ENCODE measurements at regions not wholly inside any gene's neighbourhood (a gene's known extent, or its start where the extent isn't known, plus 50 kb on each side); places are given as distances from the start of the nearest gene placed in this dataset.

- DNase-seq (ENCODE audit: low spot score in 2 of 2): no peak
- intact Hi-C loops (cut with DNase I; ENCODE audit: low total_unique reads): no loop called here
- H3K4me3 ChIP-seq (ENCODE audit: low read depth, poor library complexity, severe bottlenecking): no peak overlapping the region
- 75 to 82% methylated on average over 3 of the region's 3 CpGs for WGBS, 2 donors
- TF ChIP-seq POLR2A (IDR thresholded peaks at IDR 0.05): no peak
- TF ChIP-seq CTCF (IDR thresholded peaks at IDR 0.05): no peak
Measured at GRCh38 chr14:40004871-40005500, 572.8 kb upstream of the FBXO33 start.

- TF ChIP-seq CTCF (IDR thresholded peaks at IDR 0.05) (no peak), POLR2A (IDR thresholded peaks at IDR 0.05) (no peak)
- 69% methylated on average over 5 of the region's 5 CpGs for WGBS, 2 donors
- no peak for DNase-seq (ENCODE audit: low spot score in 2 of 2)
- no peak overlapping the region for H3K4me3 ChIP-seq (ENCODE audit: low read depth, poor library complexity, severe bottlenecking)
- intact Hi-C loops (cut with DNase I; ENCODE audit: low total_unique reads): no loop called here
Measured at GRCh38 chr14:40003773-40004172, 571.5 kb upstream of the FBXO33 start.

GRCh38 chr14:39998854-39999253 is 566.6 kb upstream of the FBXO33 start:
- intact Hi-C loops (cut with DNase I; ENCODE audit: low total_unique reads): no loop called here
- no peak overlapping the region for H3K4me3 ChIP-seq (ENCODE audit: low read depth, poor library complexity, severe bottlenecking)
- DNase-seq (ENCODE audit: low spot score in 2 of 2): no peak
- no peak for TF ChIP-seq CTCF (IDR thresholded peaks at IDR 0.05)
- no peak for TF ChIP-seq POLR2A (IDR thresholded peaks at IDR 0.05)
- WGBS, 2 donors: 86 to 87% methylated on average over 6 of the region's 6 CpGs

- H3K4me3 ChIP-seq (ENCODE audit: low read depth, poor library complexity, severe bottlenecking): no peak overlapping the region
- intact Hi-C loops (cut with DNase I; ENCODE audit: low total_unique reads): no loop called here
- no peak for TF ChIP-seq CTCF (IDR thresholded peaks at IDR 0.05)
- no peak for TF ChIP-seq POLR2A (IDR thresholded peaks at IDR 0.05)
- no peak for DNase-seq (ENCODE audit: low spot score in 2 of 2)
- WGBS, 2 donors: 91 to 97% methylated on average over 2 of the region's 2 CpGs
Measured at GRCh38 chr14:39998114-39998513, 565.9 kb upstream of the FBXO33 start.

- WGBS, 2 donors: 72 to 84% methylated on average over 2 of the region's 2 CpGs
- TF ChIP-seq POLR2A (IDR thresholded peaks at IDR 0.05): no peak
- TF ChIP-seq CTCF (IDR thresholded peaks at IDR 0.05): no peak
- H3K4me3 ChIP-seq (ENCODE audit: low read depth, poor library complexity, severe bottlenecking): no peak overlapping the region
- intact Hi-C loops (cut with DNase I; ENCODE audit: low total_unique reads): no loop called here
- DNase-seq (ENCODE audit: low spot score in 2 of 2): no peak
Measured at GRCh38 chr14:39991041-39991440, 558.8 kb upstream of the FBXO33 start.

GRCh38 chr14:39988939-39989338 is 556.7 kb upstream of the FBXO33 start:
- H3K4me3 ChIP-seq (ENCODE audit: low read depth, poor library complexity, severe bottlenecking): no peak overlapping the region
- WGBS, 2 donors: 10 to 22% methylated on average over 2 of the region's 2 CpGs
- intact Hi-C loops (cut with DNase I; ENCODE audit: low total_unique reads): no loop called here
- TF ChIP-seq POLR2A (IDR thresholded peaks at IDR 0.05) (no peak), CTCF (IDR thresholded peaks at IDR 0.05) (no peak)
- no peak for DNase-seq (ENCODE audit: low spot score in 2 of 2)
